Left hindlimb (tissue), 1 donor: ENCODE measurements at regions not wholly inside any gene's neighbourhood (a gene's known extent, or its start where the extent isn't known, plus 50 kb on each side); places are given as distances from the start of the nearest gene placed in this dataset.
"Not testable (repeated sequence)": the region's sequence is repeated elsewhere in the genome, so short reads cannot be mapped to it uniquely, and the experiment has no call there.

Experiments used
- DNase-seq: peaks from one replicate; pipeline ENCODE4 v3.0.0-alpha.2; 2018

GRCh38 chr12:86513226-86513625 lies 257.0 kb upstream of the MGAT4C start:
- no peak for DNase-seq

- DNase-seq, result no peak
Measured at GRCh38 chr12:86496595-86496994, 240.4 kb upstream of the MGAT4C start.

GRCh38 chr12:86484473-86484872 lies 228.3 kb upstream of the MGAT4C start:
- no peak for DNase-seq

- DNase-seq, result no peak
Measured at GRCh38 chr12:86473231-86473630, 217.0 kb upstream of the MGAT4C start.

GRCh38 chr12:86456776-86457175 lies 200.6 kb upstream of the MGAT4C start:
- no peak for DNase-seq

- no peak for DNase-seq
Measured at GRCh38 chr12:86456241-86456640, 200.1 kb upstream of the MGAT4C start.

- DNase-seq, result no peak
Measured at GRCh38 chr12:86445356-86445755, 189.2 kb upstream of the MGAT4C start.

GRCh38 chr12:86435053-86435452 lies 178.9 kb upstream of the MGAT4C start:
- DNase-seq, result no peak

- no peak for DNase-seq
Measured at GRCh38 chr12:86429824-86430223, 173.6 kb upstream of the MGAT4C start.

GRCh38 chr12:86421333-86421732 lies 165.1 kb upstream of the MGAT4C start:
- no peak for DNase-seq

GRCh38 chr12:86414201-86414600 lies 158.0 kb upstream of the MGAT4C start:
- no peak for DNase-seq

- DNase-seq, result no peak
Measured at GRCh38 chr12:86411710-86412109, 155.5 kb upstream of the MGAT4C start.

- DNase-seq, result no peak
Measured at GRCh38 chr12:86407620-86408208, 151.5 kb upstream of the MGAT4C start.

- DNase-seq, result no peak
Measured at GRCh38 chr12:86389949-86390348, 133.8 kb upstream of the MGAT4C start.

GRCh38 chr12:86387591-86388145 lies 131.5 kb upstream of the MGAT4C start:
- no peak for DNase-seq

GRCh38 chr12:86383759-86384158 lies 127.6 kb upstream of the MGAT4C start:
- not testable (repeated sequence) for DNase-seq

- no peak for DNase-seq
Measured at GRCh38 chr12:86379337-86379736, 123.1 kb upstream of the MGAT4C start.

- DNase-seq, result no peak
Measured at GRCh38 chr12:86376052-86376451, 119.9 kb upstream of the MGAT4C start.

GRCh38 chr12:86373813-86374212 lies 117.6 kb upstream of the MGAT4C start:
- DNase-seq, result no peak

- DNase-seq, result no peak
Measured at GRCh38 chr12:86367137-86367536, 110.9 kb upstream of the MGAT4C start.

- DNase-seq, result no peak
Measured at GRCh38 chr12:86349196-86349595, 93.0 kb upstream of the MGAT4C start.

- DNase-seq, result no peak
Measured at GRCh38 chr12:86333955-86334522, 77.8 kb upstream of the MGAT4C start.

- DNase-seq, result no peak
Measured at GRCh38 chr12:86331457-86331856, 75.3 kb upstream of the MGAT4C start.

GRCh38 chr12:86331012-86331411 lies 74.8 kb upstream of the MGAT4C start:
- DNase-seq, result no peak

GRCh38 chr12:86312232-86312631 lies 56.0 kb upstream of the MGAT4C start:
- no peak for DNase-seq
